WTC11 (cell line): ENCODE measurements at regions not wholly inside any gene's neighbourhood (a gene's known extent, or its start where the extent isn't known, plus 50 kb on each side); places are given as distances from the start of the nearest gene placed in this dataset.

Experiments
- ATAC-seq: fragments of 200-7000 bp; cut with Tn5 transposase; 2 replicates; pipeline ENCODE4 v1.10.0; 2021; ENCODE audit warnings: mild to moderate bottlenecking, moderate library complexity
- CTCF ChIA-PET: fragments of 300-600 bp; sonication (Branson Sonifier 250); formaldehyde crosslinking; loops from one replicate; lab custom pipeline; 2021; ENCODE audit warnings: antibody characterized with exemption; lab: Charles Lee
- POLR2A ChIA-PET: fragments of 350-600 bp; sonication (Branson Sonifier 250); formaldehyde crosslinking; loops from one replicate; lab custom pipeline; 2021; ENCODE audit warnings: antibody characterized with exemption; lab: Charles Lee
- DNase-seq: peaks from one replicate; pipeline ENCODE4 v3.0.0; 2021; ENCODE audit warnings: low spot score
- H3K27ac Mint-ChIP-seq: 2 replicates; pipeline ENCODE4 v1.8.0; 2021; ENCODE audit warnings: mixed read lengths
- H3K27me3 Mint-ChIP-seq: 2 replicates; pipeline ENCODE4 v1.8.0; 2021; ENCODE audit warnings: low read depth, mild to moderate bottlenecking, moderate library complexity, mixed read lengths
- H3K36me3 Mint-ChIP-seq: 2 replicates; pipeline ENCODE4 v1.8.0; 2021; ENCODE audit warnings: mixed read lengths
- H3K4me1 Mint-ChIP-seq: 2 replicates; pipeline ENCODE4 v1.8.0; 2022; ENCODE audit warnings: mixed read lengths
- H3K4me3 Mint-ChIP-seq: 2 replicates; pipeline ENCODE4 v1.8.0; 2021; ENCODE audit warnings: mild to moderate bottlenecking, moderate library complexity, mixed read lengths
- H3K9me3 Mint-ChIP-seq: 2 replicates; pipeline ENCODE4 v1.8.0; 2021; ENCODE audit warnings: mixed read lengths
- ATF1 ChIP-seq: sonication (generic); formaldehyde crosslinking; IDR thresholded peaks from 2 replicates; pipeline ENCODE4 v1.8.1; 2023; ENCODE audit warnings: mild to moderate bottlenecking, moderate library complexity, missing genetic modification reagents
- ATF3 ChIP-seq: sonication (generic); formaldehyde crosslinking; conservative IDR thresholded peaks from 2 replicates; pipeline ENCODE4 v1.8.1; 2022; ENCODE audit warnings: mild to moderate bottlenecking, missing genetic modification reagents
- ETV6 ChIP-seq: sonication (generic); formaldehyde crosslinking; IDR thresholded peaks from 2 replicates; pipeline ENCODE4 v1.8.1; 2022; ENCODE audit warnings: mild to moderate bottlenecking, missing genetic modification reagents
- JAZF1 ChIP-seq: fragments of 250-450 bp; sonication (Bioruptor Pico); IDR thresholded peaks from 2 replicates; pipeline ENCODE4 v1.9.0; 2021; ENCODE audit warnings: moderate library complexity, mild to moderate bottlenecking, inconsistent platforms
- JUN ChIP-seq: sonication (generic); formaldehyde crosslinking; IDR thresholded peaks from 2 replicates; pipeline ENCODE4 v1.8.0; 2023; ENCODE audit warnings: mild to moderate bottlenecking, missing genetic modification reagents
- KAT7 ChIP-seq: sonication (generic); formaldehyde crosslinking; IDR thresholded peaks from 2 replicates; pipeline ENCODE4 v1.8.1; 2023; ENCODE audit warnings: missing genetic modification reagents, mild to moderate bottlenecking, borderline replicate concordance
- MLX ChIP-seq: sonication (generic); formaldehyde crosslinking; IDR thresholded peaks from 2 replicates; pipeline ENCODE4 v1.8.1; 2023; ENCODE audit warnings: mild to moderate bottlenecking, missing genetic modification reagents, moderate library complexity
- MXD4 ChIP-seq: fragments of 250-450 bp; sonication (Bioruptor Pico); IDR thresholded peaks from 2 replicates; pipeline ENCODE4 v1.8.0; 2021; ENCODE audit warnings: mild to moderate bottlenecking, moderate library complexity, borderline replicate concordance
- NFYB ChIP-seq: sonication (generic); formaldehyde crosslinking; conservative IDR thresholded peaks from 2 replicates; pipeline ENCODE4 v1.8.0; 2022; ENCODE audit warnings: low read depth, missing genetic modification reagents
- PRRX2 ChIP-seq: fragments of 250-450 bp; sonication (Bioruptor Pico); IDR thresholded peaks from 2 replicates; pipeline ENCODE4 v1.8.0; 2021; ENCODE audit warnings: mild to moderate bottlenecking
- SMAD3 ChIP-seq: sonication (generic); formaldehyde crosslinking; IDR thresholded peaks from 2 replicates; pipeline ENCODE4 v1.8.0; 2022; ENCODE audit warnings: missing genetic modification reagents, mild to moderate bottlenecking, borderline replicate concordance
- STAT6 ChIP-seq: sonication (generic); formaldehyde crosslinking; conservative IDR thresholded peaks from 2 replicates; pipeline ENCODE4 v1.8.1; 2023; ENCODE audit warnings: mild to moderate bottlenecking, low read depth, missing genetic modification reagents, moderate library complexity
- TCF7 ChIP-seq: sonication (generic); formaldehyde crosslinking; IDR thresholded peaks from 2 replicates; pipeline ENCODE4 v1.8.0; 2022; ENCODE audit warnings: mild to moderate bottlenecking, low read depth, missing genetic modification reagents, moderate library complexity
- TEAD1 ChIP-seq: sonication (generic); formaldehyde crosslinking; IDR thresholded peaks from 2 replicates; pipeline ENCODE4 v1.8.0; 2022; ENCODE audit warnings: mild to moderate bottlenecking, missing genetic modification reagents
- ZNF121 ChIP-seq: sonication (generic); formaldehyde crosslinking; IDR thresholded peaks from 2 replicates; pipeline ENCODE4 v1.8.0; 2023; ENCODE audit warnings: missing genetic modification reagents
- ZNF232 ChIP-seq: sonication (generic); formaldehyde crosslinking; IDR thresholded peaks from 2 replicates; pipeline ENCODE4 v1.8.0; 2022; ENCODE audit warnings: mild to moderate bottlenecking, missing genetic modification reagents
- ZNF425 ChIP-seq: fragments of 250-450 bp; sonication (Bioruptor Pico); conservative IDR thresholded peaks from 2 replicates; pipeline ENCODE4 v1.9.0; 2021; ENCODE audit warnings: mild to moderate bottlenecking
- TF ChIP-seq, protein P1 (sequence below): sonication (generic); formaldehyde crosslinking; IDR thresholded peaks from 2 replicates; pipeline ENCODE4 v1.8.1; 2022; ENCODE audit warnings: low read depth, missing genetic modification reagents, borderline replicate concordance
- TF ChIP-seq, protein P2 (sequence below): sonication (generic); formaldehyde crosslinking; IDR thresholded peaks from 2 replicates; pipeline ENCODE4 v1.8.1; 2022; ENCODE audit warnings: low read depth, mild to moderate bottlenecking, moderate library complexity, missing genetic modification reagents, borderline replicate concordance
- TF ChIP-seq, protein P3 (sequence below): fragments of 250-450 bp; sonication (Bioruptor Pico); IDR thresholded peaks from 2 replicates; pipeline ENCODE4 v1.9.0; 2021; ENCODE audit warnings: mild to moderate bottlenecking

GRCh38 chr2:17136231-17136630 lies 382.0 kb downstream of the RAD51AP2 start:
- Mint-ChIP-seq H3K27me3 (no peaks in the 10 kb centered on the region), H3K36me3 (no peaks in the 10 kb centered on the region), H3K9me3 (no peaks in the 10 kb centered on the region), H3K27ac (no peak overlapping the region), H3K4me1 (peaks cover 11% of the 10 kb centered on the region), H3K4me3 (no peak overlapping the region)
- ChIA-PET CTCF (no interaction called here), POLR2A (no interaction called here)
- no peak for TF ChIP-seq ATF1
- TF ChIP-seq MXD4 (CRISPR knock-in tag), result no peak
- TF ChIP-seq TCF7 (CRISPR knock-in tag), result no peak
- TF ChIP-seq, protein P1, sequence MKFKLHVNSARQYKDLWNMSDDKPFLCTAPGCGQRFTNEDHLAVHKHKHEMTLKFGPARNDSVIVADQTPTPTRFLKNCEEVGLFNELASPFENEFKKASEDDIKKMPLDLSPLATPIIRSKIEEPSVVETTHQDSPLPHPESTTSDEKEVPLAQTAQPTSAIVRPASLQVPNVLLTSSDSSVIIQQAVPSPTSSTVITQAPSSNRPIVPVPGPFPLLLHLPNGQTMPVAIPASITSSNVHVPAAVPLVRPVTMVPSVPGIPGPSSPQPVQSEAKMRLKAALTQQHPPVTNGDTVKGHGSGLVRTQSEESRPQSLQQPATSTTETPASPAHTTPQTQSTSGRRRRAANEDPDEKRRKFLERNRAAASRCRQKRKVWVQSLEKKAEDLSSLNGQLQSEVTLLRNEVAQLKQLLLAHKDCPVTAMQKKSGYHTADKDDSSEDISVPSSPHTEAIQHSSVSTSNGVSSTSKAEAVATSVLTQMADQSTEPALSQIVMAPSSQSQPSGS (CRISPR knock-in tag), result no peak
- TF ChIP-seq, protein P2, sequence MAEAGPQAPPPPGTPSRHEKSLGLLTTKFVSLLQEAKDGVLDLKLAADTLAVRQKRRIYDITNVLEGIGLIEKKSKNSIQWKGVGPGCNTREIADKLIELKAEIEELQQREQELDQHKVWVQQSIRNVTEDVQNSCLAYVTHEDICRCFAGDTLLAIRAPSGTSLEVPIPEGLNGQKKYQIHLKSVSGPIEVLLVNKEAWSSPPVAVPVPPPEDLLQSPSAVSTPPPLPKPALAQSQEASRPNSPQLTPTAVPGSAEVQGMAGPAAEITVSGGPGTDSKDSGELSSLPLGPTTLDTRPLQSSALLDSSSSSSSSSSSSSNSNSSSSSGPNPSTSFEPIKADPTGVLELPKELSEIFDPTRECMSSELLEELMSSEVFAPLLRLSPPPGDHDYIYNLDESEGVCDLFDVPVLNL, result no peak
- TF ChIP-seq PRRX2 (CRISPR knock-in tag), result no peak
- no peak for DNase-seq
- no peak for ATAC-seq

DNA sequence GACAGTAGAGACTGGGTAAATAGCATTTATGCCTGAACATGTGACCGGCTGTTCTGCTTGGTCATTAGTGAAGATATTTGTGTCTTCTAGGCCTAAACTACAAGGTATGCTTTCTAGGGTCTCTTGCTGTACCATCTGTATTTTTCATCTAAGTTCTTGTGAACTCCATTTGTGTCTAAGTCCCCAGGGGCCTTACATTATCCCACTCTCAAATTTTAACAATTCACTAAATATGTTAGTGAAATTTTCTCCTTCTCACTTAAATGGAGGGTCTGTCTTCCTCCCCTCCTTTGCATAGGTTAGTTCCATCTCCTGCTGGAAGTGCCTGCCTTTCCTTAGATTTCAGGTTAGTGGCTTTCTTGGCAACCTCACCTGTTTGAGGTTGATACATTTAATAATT lies 382.6 kb downstream of the RAD51AP2 start:
- no peaks in the 10 kb centered on the region for H3K36me3 Mint-ChIP-seq
- CTCF ChIA-PET, result no interaction called here
- POLR2A ChIA-PET, result no interaction called here
- no peaks in the 10 kb centered on the region for H3K9me3 Mint-ChIP-seq
- DNase-seq (no peak), ATAC-seq (no peak)
- peaks cover 11% of the 10 kb centered on the region for H3K4me1 Mint-ChIP-seq
- no peaks in the 10 kb centered on the region for H3K27me3 Mint-ChIP-seq
- no peak overlapping the region for H3K27ac Mint-ChIP-seq
- no peak overlapping the region for H3K4me3 Mint-ChIP-seq
- TF ChIP-seq TEAD1 (CRISPR knock-in tag) (no peak), ETV6 (CRISPR knock-in tag) (no peak), ZNF121 (CRISPR knock-in tag) (no peak), ZNF425 (no peak), MLX (no peak), ATF3 (CRISPR knock-in tag) (no peak), JUN (CRISPR knock-in tag) (no peak), NFYB (CRISPR knock-in tag) (no peak), KAT7 (CRISPR knock-in tag) (no peak), JAZF1 (CRISPR knock-in tag) (no peak), ZNF232 (no peak), STAT6 (CRISPR knock-in tag) (no peak), SMAD3 (CRISPR knock-in tag) (no peak)
- TF ChIP-seq, protein P3, sequence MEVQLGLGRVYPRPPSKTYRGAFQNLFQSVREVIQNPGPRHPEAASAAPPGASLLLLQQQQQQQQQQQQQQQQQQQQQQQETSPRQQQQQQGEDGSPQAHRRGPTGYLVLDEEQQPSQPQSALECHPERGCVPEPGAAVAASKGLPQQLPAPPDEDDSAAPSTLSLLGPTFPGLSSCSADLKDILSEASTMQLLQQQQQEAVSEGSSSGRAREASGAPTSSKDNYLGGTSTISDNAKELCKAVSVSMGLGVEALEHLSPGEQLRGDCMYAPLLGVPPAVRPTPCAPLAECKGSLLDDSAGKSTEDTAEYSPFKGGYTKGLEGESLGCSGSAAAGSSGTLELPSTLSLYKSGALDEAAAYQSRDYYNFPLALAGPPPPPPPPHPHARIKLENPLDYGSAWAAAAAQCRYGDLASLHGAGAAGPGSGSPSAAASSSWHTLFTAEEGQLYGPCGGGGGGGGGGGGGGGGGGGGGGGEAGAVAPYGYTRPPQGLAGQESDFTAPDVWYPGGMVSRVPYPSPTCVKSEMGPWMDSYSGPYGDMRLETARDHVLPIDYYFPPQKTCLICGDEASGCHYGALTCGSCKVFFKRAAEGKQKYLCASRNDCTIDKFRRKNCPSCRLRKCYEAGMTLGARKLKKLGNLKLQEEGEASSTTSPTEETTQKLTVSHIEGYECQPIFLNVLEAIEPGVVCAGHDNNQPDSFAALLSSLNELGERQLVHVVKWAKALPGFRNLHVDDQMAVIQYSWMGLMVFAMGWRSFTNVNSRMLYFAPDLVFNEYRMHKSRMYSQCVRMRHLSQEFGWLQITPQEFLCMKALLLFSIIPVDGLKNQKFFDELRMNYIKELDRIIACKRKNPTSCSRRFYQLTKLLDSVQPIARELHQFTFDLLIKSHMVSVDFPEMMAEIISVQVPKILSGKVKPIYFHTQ (CRISPR knock-in tag), result no peak
